IPS DF 6.9 (cell line): ENCODE measurements at regions not wholly inside any gene's neighbourhood (a gene's known extent, or its start where the extent isn't known, plus 50 kb on each side); places are given as distances from the start of the nearest gene placed in this dataset.

Experiments used
- DNase-seq: peaks from one replicate; pipeline ENCODE4 v3.0.0-alpha.2; 2013; ENCODE audit warnings: low read depth, low spot score
- H3K27ac ChIP-seq: one replicate; pipeline ENCODE4 v1.5.1; 2013; ENCODE audit warnings: low read length, control low read depth
- H3K27me3 ChIP-seq: 2 replicates; pipeline ENCODE4 v1.6.1; 2013; ENCODE audit warnings: mild to moderate bottlenecking, low read length; ENCODE audit not compliant: control insufficient read depth, insufficient read depth
- H3K36me3 ChIP-seq: 2 replicates; pipeline ENCODE4 v1.6.1; 2013; ENCODE audit warnings: low read length; ENCODE audit not compliant: control insufficient read depth, insufficient read depth
- H3K4me1 ChIP-seq: 2 replicates; pipeline ENCODE4 v1.6.1; 2013; ENCODE audit warnings: low read length; ENCODE audit not compliant: control insufficient read depth, insufficient read depth
- H3K4me3 ChIP-seq: 2 replicates; pipeline ENCODE4 v1.5.1; 2013; ENCODE audit warnings: mild to moderate bottlenecking, low read length
- H3K9me3 ChIP-seq: 2 replicates; pipeline ENCODE4 v1.6.1; 2013; ENCODE audit warnings: low read length, inconsistent platforms; ENCODE audit not compliant: control insufficient read depth, insufficient read depth
- WGBS: extraction: QIAGEN DNeasy Blood & Tissue Kit; methylation state at CpG from one replicate; pipeline ENCODE4 v1.1.7; 2013; ENCODE audit warnings: mixed read lengths, missing lambda C conversion rate; ENCODE audit not compliant: insufficient read length, insufficient coverage; 5-methylcytosine and 5-hydroxymethylcytosine counted together

- Histone ChIP-seq H3K36me3 (no peaks in the 10 kb centered on the region), H3K27me3 (no peaks in the 10 kb centered on the region), H3K4me3 (peak overlapping the region; percentile 75; the same call in 1 of the 2 replicates), H3K4me1 (no peaks in the 10 kb centered on the region), H3K27ac (no peak overlapping the region), H3K9me3 (no peaks in the 10 kb centered on the region)
- DNase-seq = no peak
- WGBS = no CpG with 5 or more reads among the region's 27 CpGs
Observed at GRCh38 chr6:28657769-28658465, 132.2 kb downstream of the GPX5 start.

DNA sequence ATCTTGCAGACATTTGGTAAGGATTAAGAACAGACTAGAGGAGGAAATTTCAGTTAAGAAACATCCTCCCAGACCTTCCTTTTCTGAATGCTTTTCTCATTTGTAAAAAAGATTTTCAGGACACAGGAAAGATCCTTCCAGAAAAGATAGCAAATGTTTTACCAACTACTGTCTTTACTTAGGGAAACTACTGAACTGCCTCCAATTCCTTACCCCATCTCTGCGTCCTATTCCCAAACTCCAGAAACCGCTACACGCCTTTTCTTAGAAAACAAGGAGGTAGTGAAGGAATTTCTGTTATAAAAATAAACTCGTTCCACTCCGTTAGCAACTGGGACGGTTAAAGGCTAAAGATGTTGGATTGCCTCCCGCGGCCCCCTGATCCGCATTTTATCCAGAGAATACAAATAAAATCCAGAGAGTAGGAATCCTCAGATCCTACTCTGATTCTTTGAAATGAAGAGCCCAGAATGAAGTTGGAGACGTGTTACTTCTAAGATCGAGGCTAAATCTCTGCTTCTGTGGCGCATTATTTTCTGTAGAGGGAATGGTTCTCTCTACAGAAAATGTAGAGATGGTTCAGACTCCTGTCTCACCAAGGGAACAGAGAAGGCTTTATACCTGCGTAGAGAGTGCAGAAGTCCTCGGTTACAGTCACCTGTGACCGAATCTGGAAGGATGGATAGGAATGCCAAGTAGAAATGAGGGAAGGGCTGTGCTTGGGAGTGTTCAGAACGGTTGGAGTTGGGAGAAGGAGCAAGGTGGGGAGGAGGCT lies 133.0 kb downstream of the GPX5 start:
- no peak for DNase-seq
- H3K4me3 ChIP-seq = peak overlapping the region; percentile 75; the same call in 1 of the 2 replicates

DNA sequence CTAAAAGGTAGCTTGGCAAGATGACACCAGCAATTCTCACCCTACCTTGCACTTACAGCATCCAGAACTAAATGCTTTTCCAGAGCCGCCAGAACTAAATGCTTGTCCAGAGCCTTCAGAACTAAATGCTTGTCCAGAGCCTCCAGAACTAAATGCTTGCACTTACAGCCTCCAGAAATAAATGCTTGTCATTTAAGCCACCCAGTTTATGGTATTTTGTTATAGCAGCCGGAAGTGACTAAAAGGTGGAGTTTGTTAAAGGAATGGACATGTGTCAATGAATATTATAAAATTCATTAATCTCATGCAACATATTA lies 133.5 kb downstream of the GPX5 start:
- H3K27me3 ChIP-seq = no peaks in the 10 kb centered on the region
- H3K9me3 ChIP-seq = no peaks in the 10 kb centered on the region
- no peak for DNase-seq
- H3K27ac ChIP-seq = no peak overlapping the region
- H3K36me3 ChIP-seq = no peaks in the 10 kb centered on the region
- no peaks in the 10 kb centered on the region for H3K4me1 ChIP-seq
- WGBS = no CpG with 5 or more reads among the region's 2 CpGs
- peak overlapping the region; percentile 75; the same call in 1 of the 2 replicates for H3K4me3 ChIP-seq

More for the DNA sequence above, 133.0 kb downstream of the GPX5 start:
- no CpG with 5 or more reads among the region's 16 CpGs for WGBS
- no peaks in the 10 kb centered on the region for H3K4me1 ChIP-seq
- H3K36me3 ChIP-seq = no peaks in the 10 kb centered on the region
- H3K27me3 ChIP-seq = no peaks in the 10 kb centered on the region
- H3K27ac ChIP-seq = no peak overlapping the region
- no peaks in the 10 kb centered on the region for H3K9me3 ChIP-seq

- Histone ChIP-seq H3K27me3 (no peaks in the 10 kb centered on the region), H3K4me3 (no peak overlapping the region), H3K36me3 (no peaks in the 10 kb centered on the region), H3K27ac (no peak overlapping the region), H3K4me1 (no peaks in the 10 kb centered on the region), H3K9me3 (no peaks in the 10 kb centered on the region)
- WGBS = no CpG with 5 or more reads among the region's 2 CpGs
- DNase-seq = no peak
Observed at GRCh38 chr6:28661097-28661713, 135.5 kb downstream of the GPX5 start.

DNA sequence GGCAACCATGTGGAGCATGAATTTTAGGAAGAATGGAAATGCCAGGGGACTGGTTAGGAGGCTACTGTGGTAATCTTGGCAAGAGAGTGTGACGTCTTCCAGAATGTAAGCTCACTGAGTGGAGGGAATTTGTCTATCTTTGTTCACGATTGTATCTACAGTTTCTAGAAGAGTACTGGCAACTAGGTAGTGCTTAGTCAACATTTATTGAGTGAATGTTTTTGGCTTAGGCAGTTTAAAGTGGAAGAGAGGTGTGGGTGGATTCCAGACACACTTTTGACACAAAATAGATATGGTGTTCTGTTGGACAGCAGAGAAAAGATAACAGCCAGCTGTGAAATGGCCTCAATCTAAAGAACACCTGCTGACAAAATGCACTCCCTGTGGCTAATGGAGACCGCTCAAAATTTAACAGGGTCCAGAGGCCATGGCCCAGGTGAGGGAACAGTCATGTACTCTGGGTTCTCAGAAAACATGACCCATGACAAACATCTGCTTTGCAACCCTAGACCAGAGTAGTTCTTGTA lies 139.3 kb downstream of the GPX5 start:
- H3K4me1 ChIP-seq = no peaks in the 10 kb centered on the region
- H3K4me3 ChIP-seq = no peak overlapping the region
- H3K27ac ChIP-seq = no peak overlapping the region
- no peaks in the 10 kb centered on the region for H3K27me3 ChIP-seq
- H3K9me3 ChIP-seq = no peaks in the 10 kb centered on the region
- DNase-seq = no peak
- WGBS = no CpG with 5 or more reads among the region's 3 CpGs
- no peaks in the 10 kb centered on the region for H3K36me3 ChIP-seq

DNA sequence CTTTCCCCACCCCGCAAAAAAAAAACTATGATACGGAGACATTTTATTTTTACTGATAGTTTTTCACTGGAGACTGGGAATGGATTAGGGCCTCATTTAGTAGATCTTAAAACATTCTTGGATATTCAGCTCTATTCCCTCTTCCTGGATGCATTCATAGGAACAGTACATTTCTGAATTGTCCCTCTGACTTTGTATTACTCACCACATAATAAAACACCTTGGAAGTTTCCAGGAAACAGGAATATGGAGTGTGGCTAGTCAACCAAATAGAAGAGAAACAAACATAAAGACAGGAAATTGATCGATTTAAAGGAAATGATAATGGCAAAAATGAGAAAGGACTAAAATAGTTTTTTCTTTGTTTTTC lies 147.7 kb downstream of the GPX5 start:
- no peaks in the 10 kb centered on the region for H3K36me3 ChIP-seq
- H3K9me3 ChIP-seq = no peaks in the 10 kb centered on the region
- no peak overlapping the region for H3K4me3 ChIP-seq
- no peak for DNase-seq
- no peaks in the 10 kb centered on the region for H3K4me1 ChIP-seq
- no peak overlapping the region for H3K27ac ChIP-seq
- 100% methylated on average over 1 of the region's 3 CpGs for WGBS
- H3K27me3 ChIP-seq = 0 out of 2 replicates have a peak, but pooled peaks cover 3% of the 10 kb centered on the region

GRCh38 chr6:28673787-28674671 lies 148.3 kb downstream of the GPX5 start:
- DNase-seq = no peak
- peak overlapping the region; percentile 68; the same call in 1 of the 2 replicates for H3K4me3 ChIP-seq
- no peaks in the 10 kb centered on the region for H3K4me1 ChIP-seq
- H3K27me3 ChIP-seq = 0 out of 2 replicates have a peak, but pooled peaks cover 3% of the 10 kb centered on the region
- H3K9me3 ChIP-seq = no peaks in the 10 kb centered on the region
- H3K27ac ChIP-seq = no peak overlapping the region
- no peaks in the 10 kb centered on the region for H3K36me3 ChIP-seq
- WGBS = no CpG with 5 or more reads among the region's 44 CpGs

DNA sequence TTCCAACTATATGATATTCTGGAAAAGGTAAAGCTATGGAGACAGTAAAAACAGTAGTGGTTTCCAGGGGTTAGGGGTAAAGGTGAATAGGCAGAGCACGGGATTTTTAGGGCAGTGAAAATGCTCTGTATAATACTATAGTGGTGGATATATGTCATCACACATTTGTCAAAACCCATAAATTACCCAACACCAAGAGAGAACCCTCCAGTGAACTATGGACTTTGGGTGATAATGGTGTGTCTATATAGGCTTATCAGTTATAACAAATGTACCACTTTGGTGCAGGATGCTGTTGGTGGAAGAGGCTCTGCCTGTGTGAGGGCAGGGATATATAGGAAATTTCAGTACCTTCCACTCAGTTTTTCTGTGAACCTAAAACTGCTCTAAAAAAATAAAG lies 149.9 kb downstream of the GPX5 start:
- Histone ChIP-seq H3K27ac (no peak overlapping the region), H3K27me3 (0 out of 2 replicates have a peak, but pooled peaks cover 3% of the 10 kb centered on the region), H3K9me3 (no peaks in the 10 kb centered on the region), H3K4me1 (no peaks in the 10 kb centered on the region), H3K36me3 (no peaks in the 10 kb centered on the region), H3K4me3 (no peak overlapping the region)
- no CpG with 5 or more reads among the region's 1 CpG for WGBS
- no peak for DNase-seq

GRCh38 chr6:28682542-28682941 lies 156.9 kb downstream of the GPX5 start:
- no peaks in the 10 kb centered on the region for H3K9me3 ChIP-seq
- H3K4me1 ChIP-seq = no peaks in the 10 kb centered on the region
- H3K27me3 ChIP-seq = no peaks in the 10 kb centered on the region

More at GRCh38 chr6:28682542-28682941, 156.9 kb downstream of the GPX5 start:
- no peak overlapping the region for H3K4me3 ChIP-seq
- H3K27ac ChIP-seq = no peak overlapping the region
- WGBS = no CpG with 5 or more reads among the region's 3 CpGs
- no peaks in the 10 kb centered on the region for H3K36me3 ChIP-seq
- no peak for DNase-seq
